ENCODE measurements at regions not wholly inside any gene's neighbourhood (a gene's known extent, or its start where the extent isn't known, plus 50 kb on each side); places are given as distances from the start of the nearest gene placed in this dataset.
"Not testable (repeated sequence)": the region's sequence is repeated elsewhere in the genome, so short reads cannot be mapped to it uniquely, and the experiment has no call there.

GRCh38 chr3:181239441-181239840 lies 249.9 kb upstream of the DNAJC19 start:
- no peak for DNase-seq

DNA sequence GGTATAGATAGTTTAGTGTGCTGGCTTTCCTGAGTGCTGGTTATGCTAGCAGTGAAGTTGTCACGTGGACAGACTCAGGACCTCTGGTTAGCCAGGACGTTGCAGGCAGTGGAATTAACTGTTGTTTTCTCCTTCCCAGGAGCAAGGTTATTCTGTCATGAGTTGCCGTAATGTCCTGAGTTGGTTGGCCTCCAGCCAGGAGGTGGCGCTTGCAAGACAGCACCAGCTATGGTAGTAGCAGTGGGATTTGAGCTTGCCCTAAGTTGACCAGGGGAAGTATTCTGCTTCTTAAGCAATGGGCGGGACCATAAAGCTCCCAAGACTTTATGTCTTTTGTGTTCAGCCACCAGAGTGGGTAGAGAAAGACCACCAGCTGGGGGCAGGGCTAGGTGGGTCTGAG lies 240.7 kb upstream of the DNAJC19 start:
- DNase-seq, result no peak

GRCh38 chr3:181213347-181213746 lies 223.8 kb upstream of the DNAJC19 start:
- DNase-seq, result no peak

GRCh38 chr3:181212271-181212670 lies 222.7 kb upstream of the DNAJC19 start:
- DNase-seq, result no peak

DNA sequence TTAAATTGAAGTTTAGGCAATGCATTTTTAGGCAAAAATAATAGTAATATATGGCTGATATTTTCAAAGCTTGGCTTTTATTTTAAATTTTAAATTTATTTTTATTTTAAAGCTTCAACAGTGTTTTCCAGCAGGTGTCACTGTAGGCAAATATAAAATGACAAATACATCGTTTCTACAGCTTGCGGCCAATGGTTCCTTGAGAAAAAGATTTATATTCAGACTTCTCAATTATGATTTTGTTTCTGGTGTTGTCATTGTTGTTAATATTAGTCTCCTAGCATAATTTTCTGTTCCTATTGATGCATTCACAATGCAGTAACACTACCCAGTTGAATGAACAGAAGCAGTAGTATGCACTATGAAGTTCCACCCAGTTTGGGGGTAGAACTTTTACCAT lies 220.7 kb upstream of the DNAJC19 start:
- peak; percentile 14 for DNase-seq

DNA sequence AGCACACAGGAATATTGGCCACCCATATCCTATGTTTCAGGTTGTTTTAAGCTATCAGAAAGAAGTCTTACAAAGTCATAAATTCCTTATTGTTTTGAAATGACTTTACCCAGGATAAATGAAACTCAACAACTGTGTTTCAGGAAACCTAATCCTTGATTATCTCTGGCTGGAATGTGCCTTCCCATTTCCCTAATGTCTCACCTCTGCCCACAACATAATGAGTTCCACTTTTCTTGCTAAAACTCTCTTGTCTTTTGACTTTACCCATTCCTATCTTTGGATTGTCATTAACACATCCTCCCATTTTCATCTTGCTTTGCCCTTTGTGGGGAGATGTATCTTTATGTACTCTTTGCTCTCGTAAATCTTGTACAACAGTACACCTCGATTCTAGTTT lies 200.0 kb upstream of the DNAJC19 start:
- DNase-seq, result no peak

GRCh38 chr3:181183764-181184163 lies 194.2 kb upstream of the DNAJC19 start:
- DNase-seq, result no peak

DNA sequence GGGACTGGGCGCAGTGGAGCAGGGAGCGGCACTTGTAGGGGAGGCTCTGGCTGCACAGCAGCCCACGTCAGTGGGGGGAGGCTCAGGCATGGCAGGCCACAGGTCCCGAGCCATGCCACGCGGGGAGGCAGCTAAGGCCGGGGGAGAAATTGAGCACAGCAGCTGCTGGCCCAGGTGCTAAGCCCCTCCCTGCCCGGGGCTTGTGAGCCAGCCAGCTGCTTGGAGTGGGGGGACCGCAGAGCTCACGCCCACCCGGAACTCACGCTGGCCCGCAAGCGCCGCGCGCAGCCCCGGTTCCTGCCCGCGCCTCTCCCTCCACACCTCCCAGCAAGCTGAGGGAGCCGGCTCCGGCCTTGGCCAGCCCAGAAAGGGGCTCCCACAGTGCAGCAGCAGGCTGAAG lies 193.5 kb upstream of the DNAJC19 start:
- DNase-seq, result not testable (repeated sequence)

- no peak for DNase-seq
Measured at GRCh38 chr3:181178991-181179390, 189.5 kb upstream of the DNAJC19 start.

DNA sequence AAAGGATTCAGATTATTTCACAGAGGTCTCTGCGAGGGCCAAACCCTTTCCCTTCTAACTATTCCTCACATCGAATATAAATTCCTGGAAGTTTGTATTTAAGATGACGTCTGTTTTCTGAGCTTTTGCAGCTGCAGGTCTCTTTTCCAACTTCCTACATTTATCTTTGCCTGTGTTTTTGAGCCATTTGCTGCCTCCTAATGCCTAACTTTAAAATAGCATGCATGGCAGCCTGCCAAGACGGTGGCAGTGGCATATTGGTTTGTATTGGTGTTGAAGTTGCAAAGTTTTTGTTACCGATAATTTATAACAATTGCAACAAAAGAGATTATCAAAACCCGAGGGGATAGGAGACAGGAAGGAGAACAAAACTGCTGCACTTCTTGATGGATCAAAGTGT lies 187.1 kb upstream of the DNAJC19 start:
- peak; percentile 42 for DNase-seq

GRCh38 chr3:181174676-181175233 lies 185.2 kb upstream of the DNAJC19 start:
- DNase-seq, result no peak

DNA sequence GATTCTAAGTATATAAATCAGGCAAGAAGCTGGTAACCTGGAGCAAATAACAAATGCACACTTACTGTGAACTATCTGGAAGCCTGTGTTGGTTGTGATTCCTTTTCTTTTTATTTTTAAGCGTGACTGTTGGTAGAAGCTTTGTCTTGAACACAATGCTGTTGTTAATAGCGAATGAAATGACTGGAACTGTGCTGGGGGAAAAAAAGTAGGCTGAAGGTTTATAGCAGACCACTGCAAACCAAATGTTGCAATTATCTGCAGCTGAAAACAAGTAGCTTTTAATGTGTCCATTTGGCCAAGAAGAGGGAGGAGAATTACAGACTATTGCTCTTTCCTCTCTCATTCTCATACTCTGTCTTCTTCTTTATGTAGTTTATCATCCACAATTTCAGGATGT lies 184.5 kb upstream of the DNAJC19 start:
- no peak for DNase-seq

GRCh38 chr3:181173227-181173626 lies 183.7 kb upstream of the DNAJC19 start:
- DNase-seq, result no peak

DNA sequence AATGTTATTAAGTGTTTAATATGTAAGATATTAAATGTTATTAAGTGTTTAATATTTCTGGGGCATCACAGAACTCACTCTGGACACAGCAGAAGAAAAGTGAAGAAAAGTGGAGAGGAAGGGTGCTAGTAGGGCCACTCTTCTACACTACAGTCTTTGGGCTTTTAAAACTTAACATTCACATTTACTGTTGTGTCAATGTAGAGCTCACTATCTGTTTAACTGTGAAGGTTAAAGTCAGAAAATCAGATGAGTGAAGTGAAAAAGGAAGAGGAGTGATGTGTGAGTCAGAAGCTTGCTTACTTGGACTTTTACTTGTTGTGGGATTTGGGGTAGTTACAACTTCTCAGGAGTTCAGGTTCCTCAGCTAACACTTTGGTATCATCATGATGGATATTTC lies 145.3 kb upstream of the DNAJC19 start:
- no peak for DNase-seq

DNA sequence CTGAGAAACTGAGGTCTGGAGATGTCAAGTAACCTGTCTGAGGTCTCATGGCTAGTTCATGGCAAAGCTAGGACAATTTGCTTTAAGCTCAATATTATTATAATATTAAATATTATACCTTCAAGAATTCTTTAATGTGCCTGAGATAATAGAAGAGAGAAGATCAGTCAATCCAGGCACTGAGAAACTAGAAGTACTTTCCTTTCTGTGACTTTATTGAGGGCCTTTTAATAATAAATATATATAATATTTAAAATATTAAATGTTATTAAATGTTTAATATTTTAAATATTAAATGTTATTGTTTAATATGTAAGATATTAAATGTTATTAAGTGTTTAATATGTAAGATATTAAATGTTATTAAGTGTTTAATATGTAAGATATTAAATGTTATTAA lies 144.3 kb upstream of the DNAJC19 start:
- DNase-seq, result no peak

- peak; percentile 10 for DNase-seq
Measured at GRCh38 chr3:181105646-181106045, 116.1 kb upstream of the DNAJC19 start.

- DNase-seq, result no peak
Measured at GRCh38 chr3:181103605-181104004, 114.1 kb upstream of the DNAJC19 start.

DNA sequence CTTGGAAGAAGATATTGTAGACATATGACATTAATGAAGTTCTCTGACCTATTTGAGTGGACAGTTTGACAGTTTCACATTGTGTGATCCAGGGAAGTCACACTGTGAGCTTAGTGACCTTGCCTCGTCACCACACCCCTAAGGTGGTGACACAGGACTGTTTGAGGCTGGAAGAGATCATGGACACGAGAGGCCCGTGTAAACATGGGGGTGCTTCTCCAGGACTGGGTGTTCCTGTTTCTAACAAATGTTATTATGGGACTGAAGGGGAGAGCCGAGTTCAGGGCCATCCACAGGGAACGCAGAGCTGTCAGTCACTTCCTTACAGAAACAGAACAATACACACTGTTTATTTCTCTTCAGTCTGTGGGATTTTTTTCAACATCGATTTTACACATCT lies 96.5 kb upstream of the DNAJC19 start:
- DNase-seq, result no peak

DNA sequence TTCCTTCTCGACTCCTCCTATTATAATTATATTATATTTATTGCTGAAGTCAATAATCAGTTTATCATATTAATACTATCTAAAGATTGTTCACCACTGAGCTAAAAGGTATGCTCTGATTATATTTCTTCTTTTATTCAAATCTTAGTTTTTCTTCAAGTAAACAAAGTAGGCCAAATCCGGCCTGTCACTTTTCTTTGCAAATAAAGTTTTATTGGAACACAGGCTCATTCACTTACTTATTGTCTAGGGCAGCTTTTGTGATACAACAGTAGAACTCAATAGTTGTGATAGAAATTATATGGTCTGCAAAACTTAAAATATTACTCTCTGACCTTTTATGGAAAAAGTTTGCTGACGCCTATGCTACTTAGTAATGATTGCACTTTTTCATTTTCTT lies 92.4 kb upstream of the DNAJC19 start:
- no peak for DNase-seq

DNA sequence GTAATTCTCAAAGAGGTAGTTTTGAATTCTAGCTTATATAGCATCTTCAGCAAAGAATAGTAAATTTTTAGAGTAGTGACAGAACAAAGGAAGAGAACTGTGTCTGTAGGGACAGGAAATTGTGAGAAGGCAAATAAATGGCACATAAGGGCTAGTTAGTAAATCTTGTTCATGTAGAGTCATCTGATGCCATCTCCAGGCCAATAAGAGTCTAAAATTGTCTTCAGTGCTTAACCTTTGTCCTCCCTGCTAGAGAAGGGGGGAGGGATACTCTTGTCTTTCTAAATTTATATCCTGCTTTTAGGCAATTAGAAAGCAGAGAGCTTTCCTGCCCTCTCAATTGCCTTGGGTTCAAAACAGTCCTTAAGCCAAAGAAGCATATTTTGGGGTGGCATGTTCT lies 87.0 kb upstream of the DNAJC19 start:
- DNase-seq, result no peak

DNA sequence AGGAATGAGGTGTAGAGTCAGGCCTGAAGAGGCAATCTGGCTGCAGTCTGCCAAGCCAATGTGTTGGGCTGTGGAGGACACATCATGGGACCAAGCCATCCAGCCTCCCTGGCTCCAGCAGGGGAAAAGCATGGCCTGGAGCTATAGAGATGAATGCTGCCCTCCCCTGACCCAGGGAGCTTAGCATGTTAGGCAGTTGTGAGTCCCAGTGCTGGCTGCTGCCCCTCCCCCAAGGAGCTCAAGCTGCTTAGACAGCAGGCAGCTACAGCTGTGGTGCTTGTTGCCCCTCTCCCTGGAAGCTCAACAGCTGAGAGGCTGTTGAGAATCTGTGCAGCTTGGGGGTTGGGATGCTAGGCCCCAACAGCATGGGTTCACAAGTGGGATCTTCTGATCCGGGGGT lies 85.6 kb upstream of the DNAJC19 start:
- no peak for DNase-seq

GRCh38 chr3:181066143-181067087 lies 76.9 kb upstream of the DNAJC19 start:
- DNase-seq, result no peak

GRCh38 chr3:181056136-181056732 lies 66.7 kb upstream of the DNAJC19 start:
- DNase-seq, result no peak

- no peak for DNase-seq
Measured at GRCh38 chr3:181054538-181054937, 65.0 kb upstream of the DNAJC19 start.

Data from fibroblast of skin of right biceps (primary cell).